Suppressor macrophage treated with lipopolysaccharide for 4 hours (primary cell): ENCODE measurements at regions not wholly inside any gene's neighbourhood (a gene's known extent, or its start where the extent isn't known, plus 50 kb on each side); places are given as distances from the start of the nearest gene placed in this dataset.
"Not testable (repeated sequence)": the region's sequence is repeated elsewhere in the genome, so short reads cannot be mapped to it uniquely, and the experiment has no call there.

Source experiments
- DNase-seq: peaks from one replicate; pipeline ENCODE4 v3.0.0-alpha.2; 2020

- no peak for DNase-seq
Measured at GRCh38 chr6:93183531-93183972, 235.8 kb downstream of the EPHA7 start.

DNA sequence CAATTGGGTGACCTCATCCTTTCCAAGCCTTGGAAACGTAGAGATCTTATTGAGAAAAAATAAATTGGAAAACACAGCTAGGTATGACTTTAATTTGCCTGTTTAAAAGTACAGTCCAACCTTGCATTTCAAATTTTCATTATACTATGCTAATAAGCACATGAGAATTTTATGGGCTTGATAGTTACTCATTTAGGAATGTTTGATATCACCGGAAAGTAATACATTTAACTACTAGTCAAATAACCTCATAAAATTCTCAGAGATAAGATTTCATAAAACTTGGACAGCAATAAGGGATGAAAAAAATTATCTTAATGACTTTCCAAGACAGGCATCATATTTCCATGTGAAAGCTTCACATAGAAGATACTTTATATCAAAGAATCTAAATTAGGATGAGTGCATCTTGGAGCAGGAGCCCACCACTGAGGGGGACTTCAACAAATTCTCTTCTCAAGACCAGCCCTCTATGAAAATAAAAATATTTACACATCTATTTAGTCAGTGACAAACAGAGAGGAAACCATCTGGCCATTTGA lies 236.3 kb downstream of the EPHA7 start:
- DNase-seq = no peak

DNA sequence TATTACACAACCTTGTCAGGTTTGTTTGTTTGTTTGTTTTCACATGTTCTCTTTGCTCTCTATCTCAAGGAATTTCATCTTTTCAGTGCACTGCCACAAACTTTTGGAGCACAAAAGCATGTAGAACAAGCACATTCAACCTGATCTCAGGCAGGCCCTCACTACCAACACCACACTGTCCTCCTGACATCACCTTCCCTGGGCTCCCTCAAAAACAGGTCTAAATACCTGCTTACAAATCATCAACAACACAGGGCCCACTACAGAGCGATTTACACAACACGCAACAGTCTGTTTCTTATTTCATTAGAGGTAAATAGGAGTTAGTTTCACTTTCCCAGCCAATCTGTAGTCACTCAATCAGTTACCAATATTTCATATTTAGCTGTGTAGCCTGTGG lies 241.4 kb downstream of the EPHA7 start:
- DNase-seq = no peak

GRCh38 chr6:93177438-93177837 lies 241.9 kb downstream of the EPHA7 start:
- DNase-seq = no peak

DNA sequence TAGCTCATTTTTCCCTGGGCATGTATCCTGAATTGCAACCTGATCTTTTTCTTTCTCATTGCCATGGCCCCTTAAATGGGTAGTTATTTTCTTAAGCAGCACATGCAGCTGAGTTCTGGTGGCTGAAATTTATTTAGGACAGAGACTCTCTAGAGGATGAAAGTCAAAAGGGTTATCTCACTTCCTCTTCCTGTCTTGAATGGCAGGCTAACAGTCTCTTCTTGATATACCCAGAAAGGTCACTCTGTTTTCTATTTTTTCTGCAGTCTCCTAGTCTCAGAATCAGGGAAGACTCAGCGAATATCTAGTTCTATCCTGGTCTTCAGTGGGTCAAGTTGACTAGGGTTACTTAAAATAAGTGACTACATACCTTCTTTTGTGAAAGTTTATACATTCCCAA lies 243.3 kb downstream of the EPHA7 start:
- no peak for DNase-seq

DNA sequence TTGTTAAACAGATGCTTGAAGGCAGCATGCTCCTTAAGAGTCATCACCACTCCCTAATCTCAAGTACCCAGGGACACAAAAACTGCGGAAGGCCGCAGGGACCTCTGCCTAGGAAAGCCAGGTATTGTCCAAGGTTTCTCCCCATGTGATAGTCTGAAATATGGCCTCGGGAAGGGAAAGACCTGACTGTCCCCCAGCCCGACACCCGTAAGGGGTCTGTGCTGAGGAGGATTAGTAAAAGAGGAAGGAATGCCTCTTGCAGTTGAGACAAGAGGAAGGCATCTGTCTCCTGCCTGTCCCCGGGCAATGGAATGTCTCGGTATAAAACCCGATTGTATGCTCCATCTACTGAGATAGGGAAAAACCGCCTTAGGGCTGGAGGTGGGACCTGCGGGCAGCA lies 245.8 kb downstream of the EPHA7 start:
- DNase-seq = not testable (repeated sequence)

- no peak for DNase-seq
Measured at GRCh38 chr6:93165850-93166430, 253.4 kb downstream of the EPHA7 start.

DNA sequence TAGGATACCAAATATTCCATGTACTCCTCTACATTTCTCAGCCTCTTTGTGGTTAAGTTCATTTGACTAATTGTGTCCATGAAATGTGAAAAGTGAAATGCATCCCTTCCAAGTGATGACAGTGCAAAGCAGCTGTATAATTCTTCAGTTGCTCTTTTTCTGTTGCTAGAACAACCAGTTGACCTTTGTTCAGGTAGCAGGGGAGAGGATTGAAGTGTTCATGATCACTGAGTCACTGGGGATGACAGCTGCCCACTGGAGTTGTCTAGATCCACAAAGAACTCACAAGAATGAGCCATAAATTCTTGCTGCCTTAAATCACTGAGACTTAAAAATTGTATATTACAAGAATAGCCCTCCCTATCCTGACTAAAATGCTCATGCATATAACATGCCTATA lies 254.6 kb downstream of the EPHA7 start:
- no peak for DNase-seq

- DNase-seq = no peak
Measured at GRCh38 chr6:93163146-93163545, 256.2 kb downstream of the EPHA7 start.

- no peak for DNase-seq
Measured at GRCh38 chr6:93139408-93140081, 279.8 kb downstream of the EPHA7 start.

DNA sequence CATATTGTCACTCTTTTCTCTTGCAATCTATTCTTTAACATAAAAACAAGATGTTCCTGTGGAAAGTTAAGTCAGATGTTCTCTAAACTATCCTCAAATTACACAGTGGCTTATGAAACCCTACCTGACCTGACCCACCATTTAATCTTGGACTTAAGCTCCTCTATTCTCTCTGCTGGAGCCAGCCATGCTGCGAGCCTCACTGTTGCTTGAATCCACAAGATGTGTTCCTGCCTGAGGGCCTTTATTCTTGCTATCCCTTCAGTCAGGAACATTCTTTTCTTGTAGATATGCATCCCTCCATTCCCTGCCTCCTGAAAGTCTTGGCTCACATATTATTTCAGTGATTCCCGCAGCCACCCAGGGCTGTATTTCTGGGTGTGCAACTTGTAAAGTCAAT lies 283.2 kb downstream of the EPHA7 start:
- DNase-seq = no peak

GRCh38 chr6:93124006-93124632 lies 295.2 kb downstream of the EPHA7 start:
- DNase-seq = no peak

DNA sequence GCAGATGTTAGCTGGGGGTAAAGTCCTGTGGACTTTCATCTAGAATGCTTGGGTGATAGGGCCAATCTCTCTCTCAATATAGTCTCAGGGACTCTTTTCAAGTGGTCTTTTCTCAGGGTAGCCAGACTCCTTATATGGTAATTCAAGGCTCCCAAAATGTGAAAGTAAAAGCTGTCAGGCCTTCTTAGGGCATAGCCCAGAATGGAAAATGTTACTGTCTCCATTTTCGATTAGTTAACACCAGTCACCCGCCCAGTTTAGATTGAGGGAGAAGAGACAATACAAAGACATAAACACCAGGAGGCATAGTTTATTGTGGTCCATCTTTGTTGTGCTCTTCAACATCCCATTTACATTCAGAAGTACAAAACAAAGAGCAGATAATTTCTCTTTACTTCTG lies 295.8 kb downstream of the EPHA7 start:
- DNase-seq = no peak

GRCh38 chr6:93120154-93120742 lies 299.1 kb downstream of the EPHA7 start:
- no peak for DNase-seq

- no peak for DNase-seq
Measured at GRCh38 chr6:93105907-93106306, 313.5 kb downstream of the EPHA7 start.

DNA sequence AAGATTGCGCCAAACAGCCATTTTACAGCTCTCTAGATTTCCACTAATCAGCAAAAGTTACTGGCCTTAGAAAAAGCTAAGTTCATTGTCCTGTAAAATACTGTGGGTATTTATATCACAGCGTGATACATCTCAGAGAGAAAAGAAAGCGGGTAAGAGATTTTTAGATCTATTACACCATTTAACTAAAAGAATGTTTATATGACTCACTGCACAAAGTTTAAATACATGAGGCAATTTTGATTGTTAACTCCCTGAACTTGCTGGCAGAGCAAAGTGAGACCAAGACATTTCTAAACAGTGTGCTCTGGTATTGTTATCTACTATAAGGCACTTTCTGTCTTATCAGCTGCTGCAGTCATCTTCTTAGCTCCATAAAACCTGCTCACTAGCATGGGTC lies 314.3 kb downstream of the EPHA7 start:
- DNase-seq = no peak

- no peak for DNase-seq
Measured at GRCh38 chr6:93104195-93104817, 315.1 kb downstream of the EPHA7 start.

DNA sequence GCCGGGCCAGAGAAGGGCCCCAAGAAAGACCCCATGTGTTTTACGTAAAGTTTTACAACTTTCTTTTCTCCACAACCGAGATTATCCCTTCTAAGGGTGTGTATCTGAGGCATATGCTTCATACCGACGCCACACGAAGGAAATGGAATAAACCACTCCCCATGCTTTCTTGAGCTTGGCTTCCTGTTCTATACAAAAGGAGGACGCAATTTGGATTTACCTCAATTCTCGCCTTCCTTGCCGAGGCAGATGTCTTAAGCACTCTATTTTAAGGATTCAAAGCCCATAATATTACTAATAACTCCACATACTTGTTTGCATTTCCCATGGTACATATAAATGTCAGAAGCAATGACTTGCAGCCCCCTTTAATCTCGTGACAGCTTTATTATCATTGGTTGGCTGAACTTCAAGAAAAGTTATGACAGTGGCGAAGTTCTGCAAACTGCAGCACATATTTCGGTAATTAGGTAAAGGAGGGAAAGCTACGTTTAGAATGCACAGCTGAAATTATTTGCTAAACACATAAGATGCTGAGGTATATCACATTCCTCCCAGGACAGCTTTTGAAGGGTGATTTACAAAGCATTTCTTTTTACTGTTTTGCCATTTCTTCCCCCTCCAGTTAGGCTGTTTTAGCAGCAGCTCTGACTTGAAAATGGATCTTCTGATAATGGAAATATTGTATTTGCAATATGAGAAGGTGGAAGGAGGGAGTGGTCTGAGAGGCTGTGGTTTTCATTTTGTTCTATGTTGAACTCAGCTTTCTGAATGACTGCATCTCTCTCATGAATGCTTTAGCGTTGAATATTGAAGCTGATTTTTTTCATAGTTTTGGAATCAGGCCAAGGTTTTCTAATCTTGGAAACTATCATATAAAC lies 330.5 kb downstream of the EPHA7 start:
- no peak for DNase-seq

DNA sequence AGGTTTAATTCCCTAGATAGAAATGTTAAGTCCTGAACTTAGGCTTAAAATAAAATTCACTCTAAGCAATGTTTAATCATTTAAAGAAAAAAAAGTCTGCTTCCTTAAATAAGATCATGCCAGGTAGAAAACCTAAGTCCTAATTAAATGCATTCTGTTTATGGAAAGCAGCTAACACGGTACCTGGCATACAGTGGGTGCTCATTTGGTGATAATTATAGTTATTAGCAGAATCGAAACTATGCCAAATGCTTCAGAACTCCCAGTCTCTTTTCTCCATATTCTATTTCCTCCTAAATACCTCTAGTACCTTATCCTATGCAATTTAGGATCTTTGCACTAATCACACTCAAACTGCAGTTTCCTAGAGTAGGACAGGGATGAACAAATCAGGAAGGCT lies 331.8 kb downstream of the EPHA7 start:
- no peak for DNase-seq

DNA sequence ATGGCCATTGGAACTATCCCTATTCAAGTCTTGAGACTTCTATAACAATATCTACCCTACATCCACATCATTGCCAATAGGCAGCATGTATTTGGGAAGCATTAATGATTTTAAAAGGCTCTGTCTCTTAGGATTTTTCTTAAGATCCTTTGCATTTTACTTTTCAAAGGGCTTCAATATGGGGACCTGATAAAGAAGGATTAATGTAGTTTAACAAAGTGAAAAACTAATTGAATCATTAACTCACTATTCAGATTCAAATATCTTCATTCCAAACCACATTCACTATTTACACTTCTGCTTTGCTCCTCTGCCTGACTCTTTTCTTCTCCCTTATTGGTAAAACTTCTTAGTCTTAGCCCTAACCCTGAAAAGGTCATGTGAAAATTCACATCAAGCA lies 333.0 kb downstream of the EPHA7 start:
- DNase-seq = no peak

DNA sequence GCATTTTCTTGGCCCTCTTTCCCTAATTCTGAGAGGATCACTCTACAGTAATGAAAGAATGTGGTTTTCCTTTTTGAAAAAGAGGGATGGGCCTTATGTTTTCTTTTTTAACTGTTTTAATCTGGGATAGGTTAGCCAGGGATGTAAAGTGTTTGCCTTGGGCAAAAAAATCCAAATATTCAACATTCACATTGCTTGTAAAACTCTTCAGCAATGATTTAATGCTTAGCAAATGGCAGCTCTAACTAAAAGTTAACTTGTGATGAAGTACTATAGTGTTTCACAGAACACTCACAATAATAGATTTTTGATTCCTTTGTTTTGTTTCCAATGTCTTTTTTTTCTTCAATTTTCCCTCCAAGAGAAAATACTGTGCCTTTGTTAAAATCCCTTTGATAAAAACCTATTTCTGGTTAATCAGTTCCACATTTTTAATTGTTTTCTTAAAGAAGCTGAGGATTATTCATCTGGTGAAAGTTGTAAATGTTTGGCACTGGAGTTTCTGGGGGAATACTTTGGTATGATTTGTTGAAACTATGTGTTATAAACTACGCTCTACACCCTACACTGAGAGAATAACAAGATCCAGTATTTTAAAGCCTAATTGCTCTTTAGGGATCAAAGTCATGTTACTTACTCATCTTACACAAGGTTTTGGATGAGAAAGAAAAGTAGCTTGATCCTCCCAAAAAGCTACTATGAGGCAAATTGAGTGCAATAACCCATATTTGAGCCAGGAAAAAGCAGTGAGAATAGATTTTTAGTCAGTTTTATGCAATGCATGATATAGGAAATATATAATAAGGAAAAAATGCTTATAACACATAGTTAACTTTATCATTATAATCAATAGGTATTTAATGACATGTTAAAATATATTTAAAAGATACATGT lies 335.8 kb downstream of the EPHA7 start:
- DNase-seq = no peak
